GM12878 (cell line): ENCODE measurements at regions not wholly inside any gene's neighbourhood (a gene's known extent, or its start where the extent isn't known, plus 50 kb on each side); places are given as distances from the start of the nearest gene placed in this dataset.

Source experiments
- ATAC-seq: fragments of 200-7000 bp; cut with Tn5 transposase; 3 replicates; pipeline ENCODE4 v1.9.1; 2020; ENCODE audit warnings: mild to moderate bottlenecking, moderate library complexity
- BruUV-seq: library from RNA; stranded (reverse); fragments of 400-500 nt; replicated peaks from 2 replicates; lab custom pipeline; 2021; lab: Mats Ljungman, UMichigan
- CTCF ChIA-PET: fragments of 300-600 bp; sonication (Branson Sonifier 250); formaldehyde crosslinking; extraction: SDS; loops from one replicate; lab custom pipeline; 2021; ENCODE audit warnings: inconsistent platforms; lab: Yijun Ruan, JAX
- POLR2A ChIA-PET: fragments of 350-600 bp; formaldehyde crosslinking; extraction: SDS; loops from one replicate; lab custom pipeline; 2021; ENCODE audit warnings: inconsistent platforms; lab: Charles Lee
- RAD21 ChIA-PET: fragments of 300-600 bp; sonication (Branson Sonifier 250); formaldehyde crosslinking; loops from one replicate; lab custom pipeline; 2023; ENCODE audit warnings: antibody characterized with exemption; ENCODE audit not compliant: unreplicated experiment; lab: Charles Lee
- SMC1A ChIA-PET: fragments of 300-600 bp; sonication (Branson Sonifier 250); formaldehyde crosslinking; loops from one replicate; lab custom pipeline; 2023; ENCODE audit not compliant: unreplicated experiment, uncharacterized antibody; lab: Charles Lee
- DNase-seq: peaks from one replicate; pipeline ENCODE4 v3.0.0-alpha.2; 2011; ENCODE audit warnings: low read depth, low spot score
- FAIRE-seq: peaks from 3 replicates; lab custom pipeline; 2011; peaks lifted over from hg19 to GRCh38; lab: Jason Lieb, UNC
- H2AFZ ChIP-seq: 2 replicates; pipeline ENCODE4 v1.6.0; 2011; ENCODE audit warnings: low read depth, low read length, control low read depth; ENCODE audit not compliant: control insufficient read depth
- H3K27ac ChIP-seq: 2 replicates; pipeline ENCODE4 v1.5.1; 2011; ENCODE audit warnings: control low read depth; ENCODE audit not compliant: control insufficient read depth, insufficient read depth
- H3K27me3 ChIP-seq, 2 experiments: replicated peaks in 1 of 2; 2 replicates each; pipeline versions ENCODE4 v1.6.0 to v1.6.1; 2011; ENCODE audit warnings: low read length in 1 of 2; ENCODE audit not compliant: control insufficient read depth in 2 of 2, insufficient read depth in 2 of 2
- H3K36me3 ChIP-seq, 2 experiments: 2 replicates each; pipeline ENCODE4 v1.5.1; 2011; ENCODE audit warnings: low read length in 1 of 2; ENCODE audit not compliant: control insufficient read depth in 2 of 2, insufficient read depth in 2 of 2
- H3K4me1 ChIP-seq: 2 replicates; pipeline ENCODE4 v1.6.1; 2011; ENCODE audit warnings: mild to moderate bottlenecking, low read length, moderate library complexity, mixed read lengths; ENCODE audit not compliant: control insufficient read depth, insufficient read depth
- H3K4me2 ChIP-seq: 2 replicates; pipeline ENCODE4 v1.6.0; 2011; ENCODE audit warnings: control low read depth; ENCODE audit not compliant: control insufficient read depth, insufficient read depth
- H3K4me3 ChIP-seq: fragments of 200-600 bp; sonication (generic); 2 replicates; pipeline ENCODE4 v1.5.1; 2016
- H3K79me2 ChIP-seq: 2 replicates; pipeline ENCODE4 v1.6.0; 2011; ENCODE audit warnings: low read length; ENCODE audit not compliant: control insufficient read depth, insufficient read depth
- H3K9ac ChIP-seq: 2 replicates; pipeline ENCODE4 v1.8.0; 2011; ENCODE audit warnings: low read length, control low read depth, mixed read lengths; ENCODE audit not compliant: control insufficient read depth, insufficient read depth
- H3K9me3 ChIP-seq: replicated peaks from 3 replicates; pipeline ENCODE4 v1.5.1; 2011; ENCODE audit warnings: mild to moderate bottlenecking, low read length; ENCODE audit not compliant: control insufficient read depth, insufficient read depth
- H4K20me1 ChIP-seq: 2 replicates; pipeline ENCODE4 v1.6.0; 2011; ENCODE audit not compliant: control insufficient read depth, insufficient read depth
- BCL11A ChIP-seq: IDR thresholded peaks from 2 replicates; pipeline ENCODE4 v1.6.1; 2011; ENCODE audit warnings: low read depth, low read length
- DPF2 ChIP-seq: fragments of 450-650 bp; IDR thresholded peaks from 2 replicates; pipeline ENCODE4 v1.6.1; 2017; ENCODE audit warnings: mild to moderate bottlenecking
- ELK1 ChIP-seq: IDR thresholded peaks from 2 replicates; pipeline ENCODE4 v1.6.1; 2012; ENCODE audit warnings: low read depth, low read length, improper control_type of control experiment
- EP300 ChIP-seq, 2 experiments: fragments of 150-350 bp in 1 of 2; IDR thresholded peaks; 2 replicates each; pipeline ENCODE4 v1.6.1; 2011 to 2012; ENCODE audit warnings: low read depth in 2 of 2, low read length in 2 of 2, borderline replicate concordance in 1 of 2, improper control_type of control experiment in 1 of 2, inconsistent platforms in 1 of 2; ENCODE audit not compliant: control insufficient read depth in 1 of 2
- MAX ChIP-seq: IDR thresholded peaks from 2 replicates; pipeline ENCODE4 v1.6.1; 2012; ENCODE audit warnings: low read depth, low read length, improper control_type of control experiment
- MEF2A ChIP-seq: IDR thresholded peaks from 2 replicates; pipeline ENCODE4 v1.6.1; 2011; ENCODE audit warnings: low read depth, mild to moderate bottlenecking, low read length, moderate library complexity; ENCODE audit not compliant: insufficient read depth
- NBN ChIP-seq: fragments of 450-650 bp; IDR thresholded peaks from 2 replicates; pipeline ENCODE4 v1.6.1; 2016
- SREBF2 ChIP-seq: IDR thresholded peaks from 2 replicates; pipeline ENCODE4 v1.6.1; 2012; ENCODE audit warnings: mild to moderate bottlenecking, low read length
- ZNF384 ChIP-seq: IDR thresholded peaks from 2 replicates; pipeline ENCODE4 v1.6.1; 2012; ENCODE audit warnings: low read depth, mild to moderate bottlenecking, low read length, improper control_type of control experiment, borderline replicate concordance
- WGBS: methylation state at CpG from one replicate; pipeline ENCODE4 v1.1.6; 2016; ENCODE audit warnings: low lambda C conversion rate; ENCODE audit not compliant: insufficient replicate concordance, insufficient coverage; ENCODE audit errors: missing lambda C conversion rate; 5-methylcytosine and 5-hydroxymethylcytosine counted together
- in situ Hi-C: fragments of 300-500 bp; cut with MboI; formaldehyde crosslinking; loops from 9 replicates; pipeline ENCODE4 v1.14.3; 2018; ENCODE audit warnings: mixed read lengths
- intact Hi-C: fragments of 100-400 bp; cut with micrococcal nuclease; formaldehyde crosslinking; loops from one replicate; pipeline ENCODE4 v1.14.2; 2022; ENCODE audit not compliant: unreplicated experiment
- TF ChIP-seq, protein P1 (sequence below): fragments of 450-650 bp; IDR thresholded peaks from 2 replicates; pipeline ENCODE4 v1.6.1; 2018; ENCODE audit warnings: mild to moderate bottlenecking, low read depth, moderate library complexity; ENCODE audit not compliant: partially characterized antibody

- ChIA-PET RAD21 (no interaction called here), SMC1A (no interaction called here), POLR2A (no interaction called here), CTCF (no interaction called here)
- WGBS = 0% methylated on average over 3 of the region's 3 CpGs
- no peak for ATAC-seq
- no TSS peak for BruUV-seq
- Histone ChIP-seq H2AFZ (no peak overlapping the region), H3K36me3 (no peaks in the 10 kb centered on the region), H3K27ac (no peak overlapping the region), H3K79me2 (no peaks in the 10 kb centered on the region), H3K9ac (no peak overlapping the region), H4K20me1 (no peaks in the 10 kb centered on the region)
- in situ Hi-C loops = no loop called here
- TF ChIP-seq MEF2A (no peak), MAX (no peak), SREBF2 (no peak), ZNF384 (no peak), EP300 (IDR thresholded peaks at IDR 0.05; ENCODE audit: borderline replicate concordance in 1 of 2, control insufficient read depth in 1 of 2, low read depth in 2 of 2, low read length in 2 of 2) (no peak), NBN (no peak), ELK1 (no peak), DPF2 (no peak), BCL11A (no peak)
- TF ChIP-seq, protein P1, sequence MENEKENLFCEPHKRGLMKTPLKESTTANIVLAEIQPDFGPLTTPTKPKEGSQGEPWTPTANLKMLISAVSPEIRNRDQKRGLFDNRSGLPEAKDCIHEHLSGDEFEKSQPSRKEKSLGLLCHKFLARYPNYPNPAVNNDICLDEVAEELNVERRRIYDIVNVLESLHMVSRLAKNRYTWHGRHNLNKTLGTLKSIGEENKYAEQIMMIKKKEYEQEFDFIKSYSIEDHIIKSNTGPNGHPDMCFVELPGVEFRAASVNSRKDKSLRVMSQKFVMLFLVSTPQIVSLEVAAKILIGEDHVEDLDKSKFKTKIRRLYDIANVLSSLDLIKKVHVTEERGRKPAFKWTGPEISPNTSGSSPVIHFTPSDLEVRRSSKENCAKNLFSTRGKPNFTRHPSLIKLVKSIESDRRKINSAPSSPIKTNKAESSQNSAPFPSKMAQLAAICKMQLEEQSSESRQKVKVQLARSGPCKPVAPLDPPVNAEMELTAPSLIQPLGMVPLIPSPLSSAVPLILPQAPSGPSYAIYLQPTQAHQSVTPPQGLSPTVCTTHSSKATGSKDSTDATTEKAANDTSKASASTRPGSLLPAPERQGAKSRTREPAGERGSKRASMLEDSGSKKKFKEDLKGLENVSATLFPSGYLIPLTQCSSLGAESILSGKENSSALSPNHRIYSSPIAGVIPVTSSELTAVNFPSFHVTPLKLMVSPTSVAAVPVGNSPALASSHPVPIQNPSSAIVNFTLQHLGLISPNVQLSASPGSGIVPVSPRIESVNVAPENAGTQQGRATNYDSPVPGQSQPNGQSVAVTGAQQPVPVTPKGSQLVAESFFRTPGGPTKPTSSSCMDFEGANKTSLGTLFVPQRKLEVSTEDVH = no peak
- TF ChIP-seq, all 136 proteins: peak for 0
- intact Hi-C loops = no loop called here
- Histone ChIP-seq H3K4me1 (no peaks in the 10 kb centered on the region), H3K4me2 (no peak overlapping the region), H3K9me3 (no peaks in the 10 kb centered on the region), H3K27me3 (no peaks in the 10 kb centered on the region), H3K4me3 (no peak overlapping the region)
- DNase-seq (no peak), FAIRE-seq (no peak)
Measured at GRCh38 chr9:12906646-12907045, 131.8 kb downstream of the LURAP1L start.
